Mesenchymal stem cell (in vitro differentiated cells and primary cell): ENCODE measurements at regions not wholly inside any gene's neighbourhood (a gene's known extent, or its start where the extent isn't known, plus 50 kb on each side); places are given as distances from the start of the nearest gene placed in this dataset.

Experiments used
- DNase-seq: peaks from one replicate; pipeline ENCODE4 v3.0.0-alpha.2; 2013
- H2AFZ ChIP-seq: one replicate; pipeline ENCODE4 v1.6.1; 2013; ENCODE audit warnings: low read depth, mild to moderate bottlenecking, control low read depth, inconsistent platforms, low read length, moderate library complexity
- H2AK5ac ChIP-seq: 2 replicates; pipeline ENCODE4 v1.6.1; 2013; ENCODE audit warnings: low read length, moderate library complexity, mild to moderate bottlenecking, inconsistent platforms; ENCODE audit not compliant: severe bottlenecking
- H2BK120ac ChIP-seq: one replicate; pipeline ENCODE4 v1.6.1; 2013; ENCODE audit warnings: low read depth, mild to moderate bottlenecking, inconsistent platforms, low read length, moderate library complexity
- H2BK12ac ChIP-seq, 2 experiments: one replicate each; pipeline ENCODE4 v1.6.1; 2013; ENCODE audit warnings: inconsistent platforms in 2 of 2, low read length in 2 of 2, mild to moderate bottlenecking in 2 of 2, moderate library complexity in 2 of 2, control low read depth in 1 of 2
- H2BK15ac ChIP-seq: one replicate; pipeline ENCODE4 v1.6.1; 2013; ENCODE audit warnings: mild to moderate bottlenecking, low read depth, inconsistent platforms; ENCODE audit not compliant: poor library complexity, severe bottlenecking
- H2BK5ac ChIP-seq: 2 replicates; pipeline ENCODE4 v1.6.1; 2013; ENCODE audit warnings: low read depth, mild to moderate bottlenecking, low read length, control low read depth, inconsistent platforms; ENCODE audit not compliant: poor library complexity, severe bottlenecking
- H3K14ac ChIP-seq, 2 experiments: one replicate each; pipeline ENCODE4 v1.6.1; 2013; ENCODE audit warnings: inconsistent platforms in 2 of 2, low read length in 2 of 2, control low read depth in 1 of 2, mild to moderate bottlenecking in 1 of 2, moderate library complexity in 1 of 2
- H3K18ac ChIP-seq, 2 experiments: one replicate each; pipeline ENCODE4 v1.6.1; 2013; ENCODE audit warnings: inconsistent platforms in 2 of 2, low read length in 2 of 2, control low read depth in 1 of 2, low read depth in 1 of 2, mild to moderate bottlenecking in 1 of 2
- H3K23ac ChIP-seq, 2 experiments: one replicate each; pipeline ENCODE4 v1.6.1; 2013; ENCODE audit warnings: inconsistent platforms in 2 of 2, low read length in 2 of 2, mild to moderate bottlenecking in 2 of 2, moderate library complexity in 2 of 2, control low read depth in 1 of 2
- H3K27ac ChIP-seq: 2 replicates; pipeline ENCODE4 v1.5.1; 2013; ENCODE audit warnings: mild to moderate bottlenecking, moderate library complexity, low read length, control low read depth, inconsistent platforms; ENCODE audit not compliant: poor library complexity, severe bottlenecking
- H3K27me3 ChIP-seq, 2 experiments: 2 replicates each; pipeline versions ENCODE4 v1.6.1 to v1.7.0; 2013; ENCODE audit warnings: low read length in 2 of 2, mild to moderate bottlenecking in 2 of 2, moderate library complexity in 2 of 2, control low read depth in 1 of 2, inconsistent platforms in 1 of 2; ENCODE audit not compliant: control insufficient read depth in 1 of 2, insufficient read depth in 1 of 2
- H3K36me3 ChIP-seq, 2 experiments: 2 replicates each; pipeline versions ENCODE4 v1.6.1 to v1.7.0; 2013; ENCODE audit warnings: low read length in 2 of 2, control low read depth in 1 of 2, inconsistent platforms in 1 of 2, low read depth in 1 of 2, mild to moderate bottlenecking in 1 of 2; ENCODE audit not compliant: insufficient read depth in 2 of 2, control insufficient read depth in 1 of 2
- H3K4ac ChIP-seq, 2 experiments: one replicate each; pipeline ENCODE4 v1.6.1; 2013; ENCODE audit warnings: inconsistent platforms in 2 of 2, low read length in 2 of 2, mild to moderate bottlenecking in 2 of 2, moderate library complexity in 2 of 2, control low read depth in 1 of 2, low read depth in 1 of 2
- H3K4me1 ChIP-seq: 2 replicates; pipeline ENCODE4 v1.6.1; 2013; ENCODE audit warnings: low read depth, low read length, control low read depth; ENCODE audit not compliant: control insufficient read depth, insufficient read depth
- H3K4me2 ChIP-seq: 2 replicates; pipeline ENCODE4 v1.6.1; 2013; ENCODE audit warnings: low read length, mild to moderate bottlenecking, inconsistent platforms; ENCODE audit not compliant: poor library complexity, severe bottlenecking
- H3K4me3 ChIP-seq, 2 experiments: 2 replicates each; pipeline versions ENCODE4 v1.5.1 to v1.7.0; 2013; ENCODE audit warnings: low read length in 2 of 2, mild to moderate bottlenecking in 2 of 2, control low read depth in 1 of 2, low read depth in 1 of 2; ENCODE audit not compliant: insufficient read depth in 1 of 2
- H3K79me1 ChIP-seq: replicated peaks from 2 replicates; pipeline ENCODE4 v1.6.1; 2013; ENCODE audit warnings: mild to moderate bottlenecking, control low read depth, low read length, inconsistent platforms; ENCODE audit not compliant: poor library complexity, severe bottlenecking
- H3K9ac ChIP-seq: 2 replicates; pipeline ENCODE4 v1.7.0; 2013; ENCODE audit warnings: mild to moderate bottlenecking, low read length, moderate library complexity
- H3K9me3 ChIP-seq: 2 replicates; pipeline ENCODE4 v1.7.0; 2013; ENCODE audit warnings: mild to moderate bottlenecking, low read length; ENCODE audit not compliant: control insufficient read depth
- H4K8ac ChIP-seq: one replicate; pipeline ENCODE4 v1.6.1; 2013; ENCODE audit warnings: inconsistent platforms, mild to moderate bottlenecking, low read length, moderate library complexity
- H4K91ac ChIP-seq: one replicate; pipeline ENCODE4 v1.6.1; 2013; ENCODE audit warnings: mild to moderate bottlenecking, low read length, inconsistent platforms
- WGBS: methylation state at CpG from one replicate; pipeline ENCODE4 v1.1.7; 2013; ENCODE audit warnings: mixed read lengths; 5-methylcytosine and 5-hydroxymethylcytosine counted together

- Histone ChIP-seq H2BK15ac (no peak overlapping the region), H2AK5ac (no peak overlapping the region), H4K91ac (no peak overlapping the region), H3K14ac (no peak overlapping the region), H3K79me1 (no peaks in the 10 kb centered on the region), H3K4ac (no peak overlapping the region), H3K36me3 (no peaks in the 10 kb centered on the region), H3K23ac (no peak overlapping the region), H3K9ac (no peak overlapping the region), H2AFZ (no peak overlapping the region), H3K27ac (no peak overlapping the region), H2BK120ac (no peak overlapping the region), H2BK12ac (no peak overlapping the region), H3K9me3 (no peaks in the 10 kb centered on the region), H4K8ac (no peak overlapping the region), H3K4me2 (no peak overlapping the region), H3K4me1 (no peaks in the 10 kb centered on the region), H3K4me3 (no peak overlapping the region), H3K18ac (no peak overlapping the region), H2BK5ac (no peak overlapping the region), H3K27me3 (no peaks in the 10 kb centered on the region)
- no peak for DNase-seq
These were observed 274.4 kb downstream of the TDRD3 start for GRCh38 chr13:60671386-60671785.

GRCh38 chr13:60663788-60664187, 266.8 kb downstream of the TDRD3 start:
- Histone ChIP-seq H2BK12ac (no peak overlapping the region), H3K9ac (no peak overlapping the region), H2BK120ac (no peak overlapping the region), H3K4me1 (no peaks in the 10 kb centered on the region), H3K27me3 (no peaks in the 10 kb centered on the region), H2BK5ac (no peak overlapping the region), H3K4me2 (no peak overlapping the region), H2BK15ac (no peak overlapping the region), H2AFZ (no peak overlapping the region), H3K4ac (no peak overlapping the region), H3K4me3 (no peak overlapping the region), H3K79me1 (no peaks in the 10 kb centered on the region), H4K91ac (no peak overlapping the region), H3K14ac (no peak overlapping the region), H4K8ac (no peak overlapping the region), H3K27ac (no peak overlapping the region), H3K23ac (no peak overlapping the region), H2AK5ac (no peak overlapping the region), H3K36me3 (no peaks in the 10 kb centered on the region), H3K9me3 (no peaks in the 10 kb centered on the region), H3K18ac (no peak overlapping the region)
- 80% methylated on average over 4 of the region's 4 CpGs for WGBS
- no peak for DNase-seq

- 100% methylated on average over 1 of the region's 1 CpG for WGBS
- Histone ChIP-seq H3K14ac (no peak overlapping the region), H2BK12ac (no peak overlapping the region), H2BK120ac (no peak overlapping the region), H2AK5ac (no peak overlapping the region), H2AFZ (no peak overlapping the region), H3K4me3 (no peak overlapping the region), H4K91ac (no peak overlapping the region), H3K4me1 (no peaks in the 10 kb centered on the region), H2BK5ac (no peak overlapping the region), H3K23ac (no peak overlapping the region), H3K18ac (no peak overlapping the region), H3K27me3 (no peaks in the 10 kb centered on the region), H4K8ac (no peak overlapping the region), H2BK15ac (no peak overlapping the region), H3K9me3 (no peaks in the 10 kb centered on the region), H3K79me1 (no peaks in the 10 kb centered on the region), H3K36me3 (no peaks in the 10 kb centered on the region), H3K9ac (no peak overlapping the region), H3K4ac (no peak overlapping the region), H3K27ac (no peak overlapping the region), H3K4me2 (no peak overlapping the region)
- DNase-seq: no peak
These were observed 265.6 kb downstream of the TDRD3 start for GRCh38 chr13:60662595-60662994.

GRCh38 chr13:60661521-60661920, 264.5 kb downstream of the TDRD3 start:
- 65% methylated on average over 3 of the region's 3 CpGs for WGBS
- no peak overlapping the region for H2BK12ac ChIP-seq

More at GRCh38 chr13:60661521-60661920, 264.5 kb downstream of the TDRD3 start:
- DNase-seq: no peak
- no peaks in the 10 kb centered on the region for H3K79me1 ChIP-seq
- no peak overlapping the region for H3K4me2 ChIP-seq
- H2BK120ac ChIP-seq: no peak overlapping the region
- no peaks in the 10 kb centered on the region for H3K9me3 ChIP-seq
- H3K18ac ChIP-seq: no peak overlapping the region
- no peak overlapping the region for H2AFZ ChIP-seq
- no peak overlapping the region for H3K27ac ChIP-seq
- H3K4me3 ChIP-seq: no peak overlapping the region
- H4K91ac ChIP-seq: no peak overlapping the region
- no peak overlapping the region for H3K23ac ChIP-seq
- no peak overlapping the region for H2AK5ac ChIP-seq
- H3K27me3 ChIP-seq: no peaks in the 10 kb centered on the region
- H2BK5ac ChIP-seq: no peak overlapping the region
- H2BK15ac ChIP-seq: no peak overlapping the region
- no peak overlapping the region for H4K8ac ChIP-seq
- H3K9ac ChIP-seq: no peak overlapping the region
- no peak overlapping the region for H3K14ac ChIP-seq
- H3K4me1 ChIP-seq: no peaks in the 10 kb centered on the region
- no peak overlapping the region for H3K4ac ChIP-seq
- H3K36me3 ChIP-seq: no peaks in the 10 kb centered on the region
